Vagina (tissue), 2 donors: ENCODE measurements at regions not wholly inside any gene's neighbourhood (a gene's known extent, or its start where the extent isn't known, plus 50 kb on each side); places are given as distances from the start of the nearest gene placed in this dataset.

Experiments
- POLR2A ChIP-seq, 2 donors: fragments of 450-650 bp; IDR thresholded peaks; one replicate each; pipeline ENCODE4 v1.6.1; 2017; ENCODE audit warnings: antibody characterized with exemption in 2 of 2, mild to moderate bottlenecking in 2 of 2, moderate library complexity in 2 of 2
- POLR2AphosphoS5 ChIP-seq, 2 donors: sonication (generic); formaldehyde crosslinking; IDR thresholded peaks; one replicate each; pipeline ENCODE4 v1.9.0; 2017; ENCODE audit warnings: antibody characterized with exemption in 2 of 2, mild to moderate bottlenecking in 2 of 2, low read depth in 1 of 2; ENCODE audit not compliant: insufficient read depth in 1 of 2
- TF ChIP-seq, protein P1 (sequence below), 3 experiments: fragments of 450-650 bp in 2 of 3; fragments of 200-600 bp in 1 of 3; sonication (generic) in 1 of 3; IDR thresholded peaks; one replicate each; pipeline ENCODE4 v1.5.1; 2017 to 2019; ENCODE audit warnings: antibody characterized with exemption in 3 of 3, mild to moderate bottlenecking in 2 of 3, moderate library complexity in 2 of 3

DNA sequence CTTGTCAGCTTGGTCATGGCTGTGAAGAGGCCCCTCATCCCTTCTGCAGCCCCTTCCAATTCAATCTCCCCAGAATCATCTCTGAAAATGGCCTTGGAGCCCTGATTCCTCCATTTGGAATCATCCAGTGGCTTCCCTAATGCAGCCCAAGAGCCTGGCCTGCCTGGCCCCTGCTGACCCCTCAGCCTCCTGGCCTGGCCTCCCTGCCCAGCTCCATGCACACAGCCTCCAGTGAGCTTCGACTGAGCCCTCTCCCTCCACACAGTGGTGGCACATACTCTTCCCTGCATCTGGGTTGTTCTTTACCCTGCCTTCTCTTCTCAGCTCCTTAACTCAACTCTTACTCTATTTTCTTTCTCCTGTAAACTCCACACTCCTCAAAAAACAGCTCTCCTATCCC lies 120.9 kb downstream of the ANKRD60 start:
- TF ChIP-seq POLR2AphosphoS5 (IDR thresholded peaks at IDR 0.05; ENCODE audit: insufficient read depth in 1 of 2, low read depth in 1 of 2), result no peak
- TF ChIP-seq, protein P1, sequence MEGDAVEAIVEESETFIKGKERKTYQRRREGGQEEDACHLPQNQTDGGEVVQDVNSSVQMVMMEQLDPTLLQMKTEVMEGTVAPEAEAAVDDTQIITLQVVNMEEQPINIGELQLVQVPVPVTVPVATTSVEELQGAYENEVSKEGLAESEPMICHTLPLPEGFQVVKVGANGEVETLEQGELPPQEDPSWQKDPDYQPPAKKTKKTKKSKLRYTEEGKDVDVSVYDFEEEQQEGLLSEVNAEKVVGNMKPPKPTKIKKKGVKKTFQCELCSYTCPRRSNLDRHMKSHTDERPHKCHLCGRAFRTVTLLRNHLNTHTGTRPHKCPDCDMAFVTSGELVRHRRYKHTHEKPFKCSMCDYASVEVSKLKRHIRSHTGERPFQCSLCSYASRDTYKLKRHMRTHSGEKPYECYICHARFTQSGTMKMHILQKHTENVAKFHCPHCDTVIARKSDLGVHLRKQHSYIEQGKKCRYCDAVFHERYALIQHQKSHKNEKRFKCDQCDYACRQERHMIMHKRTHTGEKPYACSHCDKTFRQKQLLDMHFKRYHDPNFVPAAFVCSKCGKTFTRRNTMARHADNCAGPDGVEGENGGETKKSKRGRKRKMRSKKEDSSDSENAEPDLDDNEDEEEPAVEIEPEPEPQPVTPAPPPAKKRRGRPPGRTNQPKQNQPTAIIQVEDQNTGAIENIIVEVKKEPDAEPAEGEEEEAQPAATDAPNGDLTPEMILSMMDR (IDR thresholded peaks at IDR 0.05), result no peak
- TF ChIP-seq POLR2A (IDR thresholded peaks at IDR 0.05), result no peak
